IPS-18c (cell line): ENCODE measurements at regions not wholly inside any gene's neighbourhood (a gene's known extent, or its start where the extent isn't known, plus 50 kb on each side); places are given as distances from the start of the nearest gene placed in this dataset.

Experiments used
- H3K4me3 ChIP-seq: 2 replicates; pipeline ENCODE4 v1.7.0; 2013; ENCODE audit warnings: low read depth, mild to moderate bottlenecking, low read length, moderate library complexity; ENCODE audit not compliant: insufficient read depth
- H3K9me3 ChIP-seq: one replicate; pipeline ENCODE4 v1.6.1; 2013; ENCODE audit warnings: mild to moderate bottlenecking, low read length, moderate library complexity; ENCODE audit not compliant: control insufficient read depth, insufficient read depth

DNA sequence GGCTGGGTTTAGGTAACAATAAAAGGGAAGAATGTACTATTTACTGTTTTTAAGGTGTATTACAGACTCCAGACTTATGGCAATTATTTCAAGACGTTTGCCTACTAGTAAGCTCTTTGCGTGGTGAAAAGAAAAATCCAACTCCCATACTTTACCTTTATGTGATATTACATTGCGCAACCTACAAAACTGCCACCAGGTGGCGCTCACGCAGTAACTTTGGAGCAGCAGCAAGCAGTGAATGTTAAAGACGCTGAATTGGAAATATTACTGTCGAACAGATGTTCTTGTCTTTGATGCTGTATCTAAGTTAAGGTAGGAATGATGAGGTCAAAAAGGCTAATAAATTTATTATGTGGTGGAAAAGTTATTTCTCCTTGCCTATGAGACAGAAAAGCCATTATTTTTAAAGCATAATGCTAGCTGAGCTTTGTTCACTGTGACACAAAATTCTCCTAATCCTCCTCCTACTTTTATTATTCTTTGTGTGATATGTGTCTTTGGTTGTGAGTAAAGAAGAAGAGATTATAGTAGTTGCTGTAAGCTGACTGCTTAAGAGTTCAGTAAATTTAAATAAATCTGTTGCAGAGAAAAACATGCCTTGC, 1099.8 kb upstream of the TENM3 start:
- Histone ChIP-seq H3K9me3 (no peaks in the 10 kb centered on the region), H3K4me3 (no peak overlapping the region)

DNA sequence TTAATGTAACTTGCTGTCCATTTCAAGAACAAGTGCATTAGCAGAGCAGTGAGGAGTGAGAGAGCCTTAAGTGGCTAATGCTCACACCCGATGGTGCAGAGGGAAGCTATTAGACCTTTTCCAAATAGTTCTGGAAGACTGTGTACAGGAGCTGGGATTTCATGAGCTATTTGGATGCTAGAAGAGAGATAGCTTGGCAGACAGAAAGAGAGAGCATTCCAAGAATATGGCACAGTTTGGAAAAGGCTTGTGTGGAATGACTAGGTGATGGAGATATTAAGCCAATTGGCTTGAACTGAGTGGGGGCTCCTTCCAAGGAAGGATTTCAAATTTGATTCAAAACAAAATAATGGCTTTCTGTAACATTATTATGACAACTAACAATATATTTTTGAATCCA, 1097.2 kb upstream of the TENM3 start:
- Histone ChIP-seq H3K9me3 (no peaks in the 10 kb centered on the region), H3K4me3 (no peak overlapping the region)

DNA sequence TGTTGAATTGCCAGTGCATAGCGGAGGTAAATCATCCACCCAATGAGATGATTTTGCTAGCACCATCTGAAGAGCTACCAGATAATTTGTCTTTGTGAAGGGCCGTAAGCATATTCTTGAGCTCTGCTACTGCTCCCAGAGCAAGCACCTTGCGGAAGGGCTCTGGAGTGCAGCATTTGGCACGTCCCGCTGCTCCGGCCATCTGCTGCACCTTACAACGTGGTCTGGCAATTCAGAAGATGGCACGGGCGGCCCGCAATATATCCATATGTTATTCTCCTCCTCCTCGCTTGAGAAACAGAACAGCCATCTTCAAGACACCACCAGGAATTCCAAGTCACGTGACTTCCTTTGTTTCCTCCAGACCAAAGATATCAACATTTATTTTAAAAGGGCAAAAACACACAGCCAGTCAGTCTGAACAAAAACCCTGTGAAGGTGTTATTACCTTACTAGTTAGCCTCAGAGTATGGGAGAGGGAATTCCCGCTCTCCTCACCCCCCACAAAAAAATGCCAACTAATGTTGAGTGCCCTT, 1095.7 kb upstream of the TENM3 start:
- no peaks in the 10 kb centered on the region for H3K9me3 ChIP-seq
- H3K4me3 ChIP-seq: no peak overlapping the region

DNA sequence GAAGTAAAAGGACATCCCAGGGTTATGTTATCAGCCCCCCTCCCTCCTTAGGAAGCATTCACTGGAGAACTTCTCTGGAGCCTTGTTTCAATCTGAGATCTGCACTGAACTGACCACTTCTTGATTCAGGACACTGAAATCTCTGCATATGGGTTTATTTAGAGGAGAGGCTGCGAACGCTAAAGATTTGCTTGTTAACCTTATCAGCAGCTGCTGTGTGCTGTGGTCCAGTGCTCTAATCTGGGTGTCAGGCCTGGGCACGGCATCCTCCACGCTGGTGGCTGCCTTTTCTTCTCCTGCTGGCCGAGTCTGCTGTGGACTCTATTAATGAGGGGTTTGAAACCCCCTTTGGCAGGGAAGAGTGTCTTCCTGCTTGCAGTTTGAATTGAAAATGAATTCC, 1094.7 kb upstream of the TENM3 start:
- H3K4me3 ChIP-seq: no peak overlapping the region
- H3K9me3 ChIP-seq: no peaks in the 10 kb centered on the region

DNA sequence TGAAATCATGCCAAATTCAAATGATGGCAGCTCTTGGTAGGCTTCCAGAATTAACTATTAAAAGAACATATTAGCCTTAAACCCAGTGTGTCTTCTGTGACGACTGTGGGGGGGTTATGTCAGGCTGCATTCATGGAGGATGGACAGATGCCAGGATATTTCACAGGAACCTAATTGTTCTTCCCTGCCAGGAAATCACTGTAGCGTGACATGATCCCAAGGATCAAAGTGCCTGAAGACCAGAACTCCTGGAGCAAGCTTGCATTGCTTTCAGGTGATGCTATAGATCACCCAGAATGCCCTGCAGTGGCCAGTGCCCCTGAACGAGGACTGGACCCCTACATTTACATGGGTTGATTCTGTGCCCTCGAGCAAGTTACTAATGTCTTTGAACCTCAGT, 1093.0 kb upstream of the TENM3 start:
- no peak overlapping the region for H3K4me3 ChIP-seq
- H3K9me3 ChIP-seq: no peaks in the 10 kb centered on the region

DNA sequence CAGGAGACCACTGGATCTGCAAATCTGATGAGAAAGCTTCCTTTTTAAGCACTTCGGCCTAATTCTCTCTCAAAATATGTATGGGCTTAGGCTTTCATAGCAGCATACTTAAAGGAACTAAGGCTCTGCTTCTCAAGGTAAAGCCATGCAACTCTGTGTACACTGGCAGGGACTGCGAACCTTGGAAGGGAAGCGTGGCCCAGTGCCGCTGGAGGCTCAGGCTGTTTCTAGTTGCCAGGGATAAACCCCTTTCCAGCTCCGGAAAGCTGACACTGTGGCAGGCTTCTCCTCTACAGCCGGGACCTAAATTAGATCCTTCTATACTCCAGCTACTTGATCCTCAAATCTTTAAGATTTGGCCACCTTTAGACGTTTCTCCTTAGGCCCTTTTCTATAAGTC, 1091.3 kb upstream of the TENM3 start:
- no peak overlapping the region for H3K4me3 ChIP-seq

DNA sequence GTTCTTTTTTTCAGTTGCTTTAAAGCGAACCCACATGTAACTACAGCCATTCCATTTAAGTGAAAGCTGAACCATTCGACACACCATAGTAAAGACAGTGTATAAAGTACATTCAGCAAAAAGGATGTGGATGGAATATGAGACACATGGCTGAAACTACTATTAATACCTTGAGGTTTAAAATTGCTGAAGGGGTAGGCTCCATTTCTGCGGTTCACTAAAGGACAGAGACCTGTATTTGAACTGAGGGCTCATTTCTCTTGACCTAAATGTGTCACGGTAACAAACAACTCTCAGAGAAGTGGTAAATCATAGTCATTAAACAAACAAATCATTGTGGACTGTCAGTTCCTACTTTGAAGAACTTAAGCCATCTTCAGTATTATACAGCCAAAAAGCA, 1085.6 kb upstream of the TENM3 start:
- Histone ChIP-seq H3K9me3 (no peaks in the 10 kb centered on the region), H3K4me3 (no peak overlapping the region)

More for the DNA sequence above, 1091.3 kb upstream of the TENM3 start:
- no peaks in the 10 kb centered on the region for H3K9me3 ChIP-seq

DNA sequence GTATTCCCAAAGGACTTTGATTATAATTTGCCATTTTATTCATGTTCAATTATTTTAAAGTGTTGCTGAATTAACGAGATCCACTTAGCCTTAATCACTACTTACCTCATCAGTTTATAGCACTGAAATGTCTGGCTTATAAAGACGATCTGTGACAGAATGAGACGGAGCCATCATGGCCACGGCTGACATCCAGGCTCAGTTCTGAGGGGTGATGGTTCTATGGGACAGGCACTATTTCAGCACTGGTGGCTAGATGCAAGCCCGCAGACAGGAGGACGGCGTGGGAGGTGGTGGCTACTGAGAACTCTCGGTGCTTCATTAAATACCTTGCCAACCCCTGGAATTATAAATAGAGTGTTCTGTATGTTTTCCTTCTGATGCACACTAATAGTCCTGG, 1084.2 kb upstream of the TENM3 start:
- no peaks in the 10 kb centered on the region for H3K9me3 ChIP-seq
- no peak overlapping the region for H3K4me3 ChIP-seq

DNA sequence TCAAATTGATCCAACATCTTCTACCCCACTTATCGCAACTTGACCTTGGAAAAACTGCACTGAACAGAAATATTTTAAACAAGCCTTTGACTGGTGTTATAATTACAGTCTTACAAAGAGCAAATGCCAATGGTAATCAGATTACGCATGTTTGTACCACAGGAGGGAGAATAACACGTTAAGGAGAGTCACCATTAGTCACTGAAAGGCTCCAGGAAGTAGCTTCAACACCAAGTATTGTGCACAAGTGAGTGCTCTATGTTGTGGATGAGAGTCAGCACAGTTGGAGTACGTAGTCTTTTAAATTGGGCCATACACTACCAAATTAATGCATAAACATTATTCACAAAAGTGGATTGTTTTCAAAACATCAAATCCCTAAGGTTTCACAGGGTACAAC, 1081.5 kb upstream of the TENM3 start:
- Histone ChIP-seq H3K4me3 (no peak overlapping the region), H3K9me3 (no peaks in the 10 kb centered on the region)

DNA sequence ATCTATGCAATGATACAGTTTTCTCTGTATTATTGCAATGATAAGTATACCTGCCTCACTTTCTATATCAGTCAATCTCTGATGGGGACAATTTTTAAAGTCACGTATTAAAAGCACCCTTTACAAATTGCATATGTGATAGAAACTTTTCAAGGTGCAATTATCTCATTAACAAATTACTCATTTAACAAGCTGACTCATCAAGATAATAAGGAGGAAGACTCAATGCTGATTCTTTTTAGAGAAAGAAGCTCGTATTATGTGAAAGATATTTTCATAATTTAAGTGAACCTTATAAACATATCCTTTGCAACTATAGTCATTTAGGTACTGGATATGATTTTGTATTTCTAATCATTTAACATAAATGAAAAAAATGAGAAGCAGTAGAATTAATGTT, 1080.9 kb upstream of the TENM3 start:
- Histone ChIP-seq H3K4me3 (no peak overlapping the region), H3K9me3 (no peaks in the 10 kb centered on the region)

DNA sequence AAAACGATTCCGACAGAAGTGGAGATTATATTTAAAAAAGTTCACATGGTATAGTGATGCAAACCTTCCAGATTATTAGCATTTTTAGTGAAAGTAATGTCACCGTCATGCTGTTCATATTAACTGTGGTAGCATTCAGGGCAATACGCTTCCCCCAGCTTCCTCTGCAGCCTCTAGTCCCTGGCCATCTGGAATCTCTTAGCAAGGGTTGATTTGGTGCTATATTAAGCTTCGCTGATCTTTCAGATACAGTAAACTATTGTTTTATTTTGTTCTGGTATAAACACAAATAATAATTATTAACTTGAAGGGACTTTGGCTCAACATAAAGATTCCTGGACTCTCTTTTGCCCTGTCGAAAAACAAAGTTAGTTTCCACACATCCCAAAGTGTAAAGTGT, 1080.5 kb upstream of the TENM3 start:
- Histone ChIP-seq H3K4me3 (no peak overlapping the region), H3K9me3 (no peaks in the 10 kb centered on the region)

DNA sequence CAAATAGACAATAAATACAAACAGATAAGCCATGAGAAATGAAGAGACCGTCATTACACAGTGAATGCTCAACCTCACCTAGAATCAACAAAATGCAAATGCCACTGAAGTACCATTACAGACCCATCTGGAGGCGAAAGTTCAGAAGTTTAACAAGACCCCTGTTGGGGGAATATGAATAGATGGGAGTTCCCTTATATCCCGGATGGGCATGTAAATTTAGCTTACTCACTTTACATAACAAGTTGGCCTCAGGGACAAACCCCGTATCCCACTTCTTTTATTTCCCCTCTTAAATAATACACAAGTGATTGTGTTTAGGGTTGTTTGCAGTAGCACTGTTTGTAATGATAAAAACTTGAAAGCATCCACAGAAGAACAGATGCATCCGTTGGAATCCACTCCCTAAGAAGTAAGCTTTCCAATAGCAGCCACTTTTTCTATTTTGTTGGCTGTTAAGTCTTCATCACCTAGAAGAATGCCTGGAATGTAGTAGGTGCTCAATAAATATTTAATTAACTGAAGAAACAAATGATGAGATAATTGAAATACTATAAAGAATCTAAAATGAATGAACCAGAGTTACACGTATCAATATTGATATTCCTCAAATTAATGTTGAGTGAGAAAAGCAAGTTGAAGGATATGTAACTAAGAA, 1076.3 kb upstream of the TENM3 start:
- Histone ChIP-seq H3K9me3 (no peaks in the 10 kb centered on the region), H3K4me3 (no peak overlapping the region)

DNA sequence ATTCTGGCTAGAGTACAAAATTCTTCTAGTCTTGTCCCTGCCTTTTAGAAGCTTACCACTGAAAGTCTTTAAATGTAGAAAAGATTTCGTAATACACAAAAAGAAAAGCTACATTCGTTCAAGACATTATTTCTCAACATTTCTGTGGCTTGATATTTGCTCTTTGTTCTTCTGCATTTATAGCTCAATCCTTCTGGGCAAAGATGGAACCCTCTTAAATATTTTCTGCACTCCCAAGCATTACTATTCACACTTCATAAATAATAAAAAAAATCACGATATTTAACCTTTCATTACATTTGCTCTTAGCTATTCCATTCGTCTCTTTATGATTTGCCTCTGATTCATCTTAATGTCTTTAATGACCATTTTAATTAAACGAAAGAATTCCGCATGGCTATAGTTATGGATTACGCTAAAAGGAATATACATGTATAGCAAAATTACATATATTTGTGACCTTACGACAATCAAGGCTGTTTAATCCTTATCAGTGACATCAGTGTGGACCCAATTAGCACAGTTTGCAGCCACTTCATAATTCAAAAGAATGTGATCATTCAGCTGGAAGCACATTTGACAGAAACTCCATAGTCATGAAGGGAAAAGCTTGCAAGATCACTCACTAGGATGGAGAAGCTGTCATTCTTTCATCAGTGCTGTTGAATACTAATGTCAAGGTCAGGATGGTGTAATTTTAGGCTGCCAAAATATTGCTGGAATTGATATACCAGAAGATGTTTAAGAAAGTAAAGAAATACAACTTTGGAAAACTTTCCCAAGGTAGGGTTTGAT, 1075.0 kb upstream of the TENM3 start:
- Histone ChIP-seq H3K4me3 (no peak overlapping the region), H3K9me3 (no peaks in the 10 kb centered on the region)

DNA sequence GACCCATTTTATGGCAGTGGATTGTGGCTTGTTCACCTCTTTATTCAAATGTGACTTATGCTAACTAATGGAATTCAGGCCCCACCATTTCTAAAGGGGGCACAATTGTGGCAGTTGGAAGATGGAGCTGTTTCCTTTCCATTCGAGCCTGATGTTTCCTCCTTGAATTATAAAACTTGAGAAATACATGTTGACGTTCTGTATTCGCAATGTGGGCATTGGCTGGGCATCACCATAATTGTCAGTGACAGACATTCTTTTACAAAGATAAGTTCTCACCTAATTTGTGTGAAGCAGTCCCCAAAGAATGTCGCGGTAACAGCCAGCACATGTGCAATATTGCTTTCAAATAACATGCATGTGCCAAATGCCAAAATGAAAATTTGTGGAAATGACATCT, 1070.2 kb upstream of the TENM3 start:
- no peak overlapping the region for H3K4me3 ChIP-seq
- no peaks in the 10 kb centered on the region for H3K9me3 ChIP-seq

DNA sequence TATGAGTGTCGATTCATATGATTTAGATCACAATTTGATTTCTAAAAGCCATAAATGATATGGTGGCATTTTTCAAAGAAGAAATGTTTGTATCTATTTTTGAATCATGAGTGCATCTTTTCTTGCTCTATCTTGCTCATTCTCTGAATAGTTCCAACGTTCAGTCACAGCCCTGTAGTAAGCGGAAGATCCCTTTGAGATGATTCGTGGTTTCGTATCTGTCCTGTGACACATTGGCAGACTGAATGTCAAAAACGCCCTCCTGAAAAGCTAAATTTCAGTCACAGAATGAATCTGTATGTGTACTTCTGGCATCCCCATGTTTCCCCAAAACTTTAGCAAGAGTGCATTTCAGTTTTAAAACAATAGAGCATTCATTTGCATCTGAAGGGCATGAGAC, 1066.9 kb upstream of the TENM3 start:
- H3K9me3 ChIP-seq: no peaks in the 10 kb centered on the region
- no peak overlapping the region for H3K4me3 ChIP-seq

DNA sequence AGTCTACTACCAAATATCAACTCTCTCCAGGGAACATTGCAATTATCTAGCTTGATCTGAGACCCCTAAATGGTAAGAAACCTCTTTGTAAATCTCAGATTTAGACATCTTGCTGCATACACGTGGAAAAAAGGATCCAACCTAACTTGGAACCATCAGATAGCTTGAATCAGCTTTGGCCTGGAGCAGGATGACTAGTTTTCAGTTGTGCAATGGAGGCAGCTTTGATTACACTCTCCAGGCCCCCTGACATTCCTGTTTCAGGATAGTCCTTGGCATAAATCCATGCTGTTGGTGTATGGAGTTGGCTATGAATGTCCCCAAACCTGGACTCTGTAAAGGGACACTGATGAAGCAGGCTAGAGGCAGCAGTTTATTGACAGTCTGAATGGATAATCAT, 1061.9 kb upstream of the TENM3 start:
- no peaks in the 10 kb centered on the region for H3K9me3 ChIP-seq
- H3K4me3 ChIP-seq: no peak overlapping the region

DNA sequence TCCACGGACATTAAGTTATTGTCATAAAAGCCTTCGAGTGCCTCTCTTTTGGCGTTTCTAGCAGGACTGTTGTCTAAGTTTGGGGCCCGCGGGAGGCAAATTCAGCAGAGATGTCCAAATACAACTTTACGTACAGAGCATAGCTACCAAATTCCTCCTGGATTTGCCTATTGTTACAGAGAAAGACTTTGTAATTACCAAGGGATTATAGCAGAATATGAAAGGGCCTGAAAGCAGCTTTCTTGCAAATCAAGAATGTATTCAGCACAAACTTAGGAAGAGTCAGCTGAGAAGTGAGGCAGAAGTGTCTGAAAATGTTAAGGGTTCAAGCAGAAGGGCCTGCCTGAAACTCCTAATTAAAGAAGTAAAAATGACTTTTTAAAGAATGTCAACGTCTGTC, 1053.5 kb upstream of the TENM3 start:
- Histone ChIP-seq H3K9me3 (no peaks in the 10 kb centered on the region), H3K4me3 (no peak overlapping the region)
